Stimulated activated CD8-positive, alpha-beta memory T cell treated with anti-CD3 and anti-CD28 coated beads, Interleukin-7, amount 100 ng/mL, for 4 hours (primary cell): ENCODE measurements at regions not wholly inside any gene's neighbourhood (a gene's known extent, or its start where the extent isn't known, plus 50 kb on each side); places are given as distances from the start of the nearest gene placed in this dataset.

Source experiments
- DNase-seq, 2 donors: peaks; one replicate each; pipeline ENCODE4 v3.0.0-alpha.2; 2020; ENCODE audit warnings: low read depth in 2 of 2

GRCh38 chr1:56073614-56074006, 505.8 kb downstream of the PLPP3 start:
- DNase-seq, result no peak

- DNase-seq, result no peak
These were observed 506.2 kb downstream of the PLPP3 start for GRCh38 chr1:56073206-56073605.

- no peak for DNase-seq
These were observed 507.1 kb downstream of the PLPP3 start for GRCh38 chr1:56072310-56072709.

- DNase-seq, result no peak
These were observed 508.0 kb downstream of the PLPP3 start for GRCh38 chr1:56071351-56071750.

- no peak for DNase-seq
These were observed 508.8 kb downstream of the PLPP3 start for GRCh38 chr1:56070601-56071000.

GRCh38 chr1:56069824-56070223, 509.5 kb downstream of the PLPP3 start:
- no peak for DNase-seq

GRCh38 chr1:56068908-56069307, 510.5 kb downstream of the PLPP3 start:
- DNase-seq, result no peak

GRCh38 chr1:56068210-56068609, 511.2 kb downstream of the PLPP3 start:
- no peak for DNase-seq

GRCh38 chr1:56065729-56066128, 513.6 kb downstream of the PLPP3 start:
- DNase-seq, result no peak

GRCh38 chr1:56064705-56065104, 514.7 kb downstream of the PLPP3 start:
- no peak for DNase-seq

GRCh38 chr1:56063461-56063860, 515.9 kb downstream of the PLPP3 start:
- DNase-seq, result no peak

- DNase-seq, result no peak
These were observed 516.7 kb downstream of the PLPP3 start for GRCh38 chr1:56062625-56063024.

GRCh38 chr1:56061824-56062223, 517.5 kb downstream of the PLPP3 start:
- DNase-seq, result no peak

- DNase-seq, result no peak
These were observed 518.5 kb downstream of the PLPP3 start for GRCh38 chr1:56060906-56061305.

- no peak for DNase-seq
These were observed 521.6 kb downstream of the PLPP3 start for GRCh38 chr1:56057466-56058405.

- no peak for DNase-seq
These were observed 522.7 kb downstream of the PLPP3 start for GRCh38 chr1:56056438-56057287.

GRCh38 chr1:56054959-56055358, 524.4 kb downstream of the PLPP3 start:
- no peak for DNase-seq

- no peak for DNase-seq
These were observed 527.3 kb downstream of the PLPP3 start for GRCh38 chr1:56052041-56052440.

- DNase-seq, result no peak
These were observed 528.5 kb downstream of the PLPP3 start for GRCh38 chr1:56050911-56051310.

GRCh38 chr1:56045477-56045876, 533.9 kb downstream of the PLPP3 start:
- DNase-seq, result no peak

- no peak for DNase-seq
These were observed 534.3 kb downstream of the PLPP3 start for GRCh38 chr1:56045062-56045461.

GRCh38 chr1:56036479-56036878, 542.9 kb downstream of the PLPP3 start:
- DNase-seq, result no peak
